ENCODE measurements at regions not wholly inside any gene's neighbourhood (a gene's known extent, or its start where the extent isn't known, plus 50 kb on each side); places are given as distances from the start of the nearest gene placed in this dataset.

DNA sequence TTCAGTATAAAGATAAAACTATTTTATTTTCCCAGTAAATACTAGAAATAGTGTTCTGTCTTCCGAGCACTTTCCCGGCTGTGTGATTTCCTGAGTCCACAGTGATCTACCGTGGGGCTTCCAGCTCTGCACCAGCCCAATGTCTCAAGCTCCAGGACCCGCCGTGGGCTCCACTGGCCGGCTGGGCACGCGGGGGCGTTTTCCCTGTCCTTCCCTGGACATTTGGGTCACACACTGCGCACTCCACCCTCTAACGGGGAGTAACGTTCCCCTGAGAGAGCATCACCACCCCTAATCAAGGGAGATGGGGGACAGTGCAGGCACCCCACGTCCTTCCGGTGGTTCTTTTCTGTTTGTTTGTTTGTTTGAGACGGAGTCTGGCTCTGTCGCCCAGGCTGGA, 844.6 kb upstream of the FRG1 start:
- no peak for TF ChIP-seq GATA2 (IDR thresholded peaks at IDR 0.05; ENCODE audit: low read depth, low read length)
- TF ChIP-seq GATA3 (IDR thresholded peaks at IDR 0.05; ENCODE audit: low read depth, low read length): no peak

Measured in SH-SY5Y (cell line).